ENCODE measurements at regions not wholly inside any gene's neighbourhood (a gene's known extent, or its start where the extent isn't known, plus 50 kb on each side); places are given as distances from the start of the nearest gene placed in this dataset.

- no peak overlapping the region for H2BK12ac ChIP-seq (ENCODE audit: low read depth, low read length)
- H3K23ac ChIP-seq (ENCODE audit: insufficient read length) = no peak overlapping the region
- H3K79me2 ChIP-seq (ENCODE audit: control insufficient read depth in 1 of 2, insufficient read depth in 2 of 2, low read length in 2 of 2) = no peaks in the 10 kb centered on the region
- H3K4me1 ChIP-seq (replicated peaks in 1 of 4; ENCODE audit: control insufficient read depth in 3 of 4, insufficient read depth in 4 of 4, low read length in 3 of 4) = no peaks in the 10 kb centered on the region
- no peak overlapping the region for H2BK120ac ChIP-seq (replicated peaks; ENCODE audit: low read depth, low read length)
- no peaks in the 10 kb centered on the region for H3K27me3 ChIP-seq (replicated peaks in 1 of 4; ENCODE audit: control insufficient read depth in 3 of 4, extremely low read depth in 1 of 4, insufficient read depth in 3 of 4, low read length in 3 of 4)
- no peaks in the 10 kb centered on the region for H3K79me1 ChIP-seq (ENCODE audit: low read depth, low read length)
- H2BK5ac ChIP-seq (ENCODE audit: low read depth, low read length) = no peak overlapping the region
- H2BK20ac ChIP-seq (ENCODE audit: low read length) = no peak overlapping the region
- no peak overlapping the region for H2AK5ac ChIP-seq (ENCODE audit: low read depth, low read length)
- no peaks in the 10 kb centered on the region for H3K23me2 ChIP-seq (ENCODE audit: low read depth, low read length)
- H4K91ac ChIP-seq (replicated peaks; ENCODE audit: insufficient read length, low read length) = no peak overlapping the region
- H3K4me3 ChIP-seq (ENCODE audit: extremely low read depth in 1 of 4, insufficient read depth in 2 of 4, low read depth in 3 of 4, low read length in 4 of 4) = no peak overlapping the region
- ChIA-PET CTCF (ENCODE audit: partially characterized antibody) (interaction anchor here (0.8 kb wide), 1 partner anchor 12 kb away, joined by 3 read pairs; no protein-coding TSS in a partner anchor), POLR2A (ENCODE audit: partially characterized antibody) (no interaction called here)
- H3K56ac ChIP-seq (replicated peaks; ENCODE audit: insufficient read length, low read depth, low read length) = no peak overlapping the region
- H3K4ac ChIP-seq (replicated peaks; ENCODE audit: insufficient read length, low read depth, low read length) = no peak overlapping the region
- no peaks in the 10 kb centered on the region for H4K20me1 ChIP-seq (replicated peaks in 1 of 2; ENCODE audit: control insufficient read depth in 1 of 2, insufficient read depth in 2 of 2, low read length in 2 of 2)
- TF ChIP-seq NRF1 (IDR thresholded peaks at IDR 0.05; ENCODE audit: low read depth, low read length) (no peak), KDM5A (IDR thresholded peaks at IDR 0.05; ENCODE audit: low read length) (no peak), RBBP5 (IDR thresholded peaks at IDR 0.05; ENCODE audit: borderline replicate concordance, low read depth, low read length) (no peak), MAFK (IDR thresholded peaks at IDR 0.05; ENCODE audit: low read depth, low read length) (no peak), ASH2L (IDR thresholded peaks at IDR 0.05; ENCODE audit: low read length) (no peak), E2F6 (IDR thresholded peaks at IDR 0.05) (no peak), SAP30 (IDR thresholded peaks at IDR 0.05; ENCODE audit: insufficient read depth, insufficient replicate concordance, low read length) (no peak), HDAC2 (IDR thresholded peaks at IDR 0.05; ENCODE audit: borderline replicate concordance in 1 of 2, low read depth in 2 of 2, low read length in 2 of 2) (no peak)
- peaks cover 3 to 7% of the 10 kb centered on the region in 2 experiments; a peak in 2 of 4 replicates for H3K9me3 ChIP-seq (ENCODE audit: insufficient read depth in 2 of 2, low read depth in 1 of 2, low read length in 1 of 2)
- 67% methylated on average over 7 of the region's 7 CpGs; no CpG with 5 or more reads in 1 of the 2 experiments for WGBS, 2 experiments (ENCODE audit: extremely low coverage in 1 of 2, insufficient coverage in 1 of 2, insufficient read length in 1 of 2, insufficient replicate concordance in 2 of 2, low coverage in 1 of 2, low lambda C conversion rate in 2 of 2, missing lambda C conversion rate in 1 of 2)
- no peak overlapping the region for H3K14ac ChIP-seq (ENCODE audit: insufficient read length)
- no peak for DNase-seq (ENCODE audit: low read depth in 1 of 2, low spot score in 2 of 2)
- FAIRE-seq = no peak
- no peak overlapping the region for H3K27ac ChIP-seq (ENCODE audit: low read depth, low read length)
- no peaks in the 10 kb centered on the region for H3K36me3 ChIP-seq (ENCODE audit: control insufficient read depth in 2 of 4, insufficient read depth in 4 of 4, low read length in 3 of 4)
- no peak overlapping the region for H3K4me2 ChIP-seq (ENCODE audit: insufficient read depth in 1 of 2, low read depth in 2 of 2, low read length in 2 of 2)
- H4K8ac ChIP-seq (ENCODE audit: extremely low read depth, insufficient read depth, low read length) = no peak overlapping the region
- no peak overlapping the region for H4K5ac ChIP-seq (ENCODE audit: insufficient read length, low read depth, low read length)
- H2AFZ ChIP-seq (ENCODE audit: low read length) = no peak overlapping the region
- H2BK15ac ChIP-seq (ENCODE audit: low read length) = no peak overlapping the region
- no peak overlapping the region for H3K9ac ChIP-seq (replicated peaks in 1 of 4; ENCODE audit: extremely low read depth in 1 of 4, low read depth in 3 of 4, low read length in 3 of 4)
- H3K18ac ChIP-seq (ENCODE audit: extremely low read depth, low read length) = no peak overlapping the region
Observed at GRCh38 chr2:123165616-123166015, 859.5 kb upstream of the CNTNAP5 start.
